WTC11 (cell line): ENCODE measurements at regions not wholly inside any gene's neighbourhood (a gene's known extent, or its start where the extent isn't known, plus 50 kb on each side); places are given as distances from the start of the nearest gene placed in this dataset.

Source experiments
- ATAC-seq: fragments of 200-7000 bp; cut with Tn5 transposase; 2 replicates; pipeline ENCODE4 v1.10.0; 2021; ENCODE audit warnings: mild to moderate bottlenecking, moderate library complexity
- CTCF ChIA-PET: fragments of 300-600 bp; sonication (Branson Sonifier 250); formaldehyde crosslinking; loops from one replicate; lab custom pipeline; 2021; ENCODE audit warnings: antibody characterized with exemption; lab: Charles Lee
- POLR2A ChIA-PET: fragments of 350-600 bp; sonication (Branson Sonifier 250); formaldehyde crosslinking; loops from one replicate; lab custom pipeline; 2021; ENCODE audit warnings: antibody characterized with exemption; lab: Charles Lee
- DNase-seq: peaks from one replicate; pipeline ENCODE4 v3.0.0; 2021; ENCODE audit warnings: low spot score
- H3K27ac Mint-ChIP-seq: 2 replicates; pipeline ENCODE4 v1.8.0; 2021; ENCODE audit warnings: mixed read lengths
- H3K27me3 Mint-ChIP-seq: 2 replicates; pipeline ENCODE4 v1.8.0; 2021; ENCODE audit warnings: low read depth, mild to moderate bottlenecking, moderate library complexity, mixed read lengths
- H3K36me3 Mint-ChIP-seq: 2 replicates; pipeline ENCODE4 v1.8.0; 2021; ENCODE audit warnings: mixed read lengths
- H3K4me1 Mint-ChIP-seq: 2 replicates; pipeline ENCODE4 v1.8.0; 2022; ENCODE audit warnings: mixed read lengths
- H3K4me3 Mint-ChIP-seq: 2 replicates; pipeline ENCODE4 v1.8.0; 2021; ENCODE audit warnings: mild to moderate bottlenecking, moderate library complexity, mixed read lengths
- H3K9me3 Mint-ChIP-seq: 2 replicates; pipeline ENCODE4 v1.8.0; 2021; ENCODE audit warnings: mixed read lengths
- AR ChIP-seq: fragments of 250-450 bp; sonication (Bioruptor Pico); IDR thresholded peaks from 2 replicates; pipeline ENCODE4 v1.9.0; 2021; ENCODE audit warnings: mild to moderate bottlenecking
- E2F1 ChIP-seq: sonication (generic); formaldehyde crosslinking; IDR thresholded peaks from 2 replicates; pipeline ENCODE4 v1.8.0; 2022; ENCODE audit warnings: mild to moderate bottlenecking, missing genetic modification reagents
- E2F5 ChIP-seq: sonication (generic); formaldehyde crosslinking; IDR thresholded peaks from 2 replicates; pipeline ENCODE4 v1.8.1; 2022; ENCODE audit warnings: mild to moderate bottlenecking, moderate library complexity, missing genetic modification reagents
- ERG ChIP-seq: fragments of 250-450 bp; sonication (Bioruptor Pico); IDR thresholded peaks from 2 replicates; pipeline ENCODE4 v1.8.0; 2021; ENCODE audit warnings: mild to moderate bottlenecking
- ETV6 ChIP-seq: sonication (generic); formaldehyde crosslinking; IDR thresholded peaks from 2 replicates; pipeline ENCODE4 v1.8.1; 2022; ENCODE audit warnings: mild to moderate bottlenecking, missing genetic modification reagents
- FOXJ3 ChIP-seq: sonication (generic); formaldehyde crosslinking; IDR thresholded peaks from 2 replicates; pipeline ENCODE4 v1.9.0; 2021; ENCODE audit warnings: missing genetic modification reagents, mild to moderate bottlenecking, borderline replicate concordance
- KAT7 ChIP-seq: sonication (generic); formaldehyde crosslinking; IDR thresholded peaks from 2 replicates; pipeline ENCODE4 v1.8.1; 2023; ENCODE audit warnings: missing genetic modification reagents, mild to moderate bottlenecking, borderline replicate concordance
- MLX ChIP-seq: sonication (generic); formaldehyde crosslinking; IDR thresholded peaks from 2 replicates; pipeline ENCODE4 v1.8.1; 2023; ENCODE audit warnings: mild to moderate bottlenecking, missing genetic modification reagents, moderate library complexity
- NR1H2 ChIP-seq: sonication (generic); formaldehyde crosslinking; IDR thresholded peaks from 2 replicates; pipeline ENCODE4 v1.9.0; 2021; ENCODE audit warnings: mild to moderate bottlenecking, moderate library complexity, missing genetic modification reagents
- OVOL2 ChIP-seq: fragments of 250-450 bp; sonication (Bioruptor Pico); IDR thresholded peaks from 2 replicates; pipeline ENCODE4 v1.9.0; 2021; ENCODE audit warnings: mild to moderate bottlenecking, borderline replicate concordance
- TP53 ChIP-seq: sonication (generic); formaldehyde crosslinking; IDR thresholded peaks from 2 replicates; pipeline ENCODE4 v1.8.1; 2023; ENCODE audit warnings: mild to moderate bottlenecking, missing genetic modification reagents
- ZBTB21 ChIP-seq: sonication (generic); formaldehyde crosslinking; IDR thresholded peaks from 2 replicates; pipeline ENCODE4 v1.8.1; 2023; ENCODE audit warnings: mild to moderate bottlenecking, missing genetic modification reagents, borderline replicate concordance
- ZMAT4 ChIP-seq: fragments of 250-450 bp; sonication (Bioruptor Pico); IDR thresholded peaks from 2 replicates; pipeline ENCODE4 v1.9.0; 2021; ENCODE audit warnings: mild to moderate bottlenecking
- ZNF121 ChIP-seq: sonication (generic); formaldehyde crosslinking; IDR thresholded peaks from 2 replicates; pipeline ENCODE4 v1.8.0; 2023; ENCODE audit warnings: missing genetic modification reagents
- ZNF232 ChIP-seq: sonication (generic); formaldehyde crosslinking; IDR thresholded peaks from 2 replicates; pipeline ENCODE4 v1.8.0; 2022; ENCODE audit warnings: mild to moderate bottlenecking, missing genetic modification reagents
- ZNF416 ChIP-seq: fragments of 250-450 bp; sonication (Bioruptor Pico); IDR thresholded peaks from 2 replicates; pipeline ENCODE4 v1.9.0; 2021; ENCODE audit warnings: mild to moderate bottlenecking, inconsistent platforms
- ZNF425 ChIP-seq: fragments of 250-450 bp; sonication (Bioruptor Pico); conservative IDR thresholded peaks from 2 replicates; pipeline ENCODE4 v1.9.0; 2021; ENCODE audit warnings: mild to moderate bottlenecking

GRCh38 chr1:208933984-208934525, 649.5 kb upstream of the CAMK1G start:
- ATAC-seq (no peak), DNase-seq (no peak)
- H3K9me3 Mint-ChIP-seq: no peaks in the 10 kb centered on the region
- TF ChIP-seq FOXJ3 (CRISPR knock-in tag): no peak
- no peak for TF ChIP-seq E2F1
- no peak for TF ChIP-seq AR (CRISPR knock-in tag)
- TF ChIP-seq ZNF232 (CRISPR knock-in tag): no peak
- no peak for TF ChIP-seq ZBTB21 (CRISPR knock-in tag)
- TF ChIP-seq ZNF416 (CRISPR knock-in tag): no peak
- no peak for TF ChIP-seq ETV6
- TF ChIP-seq OVOL2: no peak
- TF ChIP-seq ZNF425 (CRISPR knock-in tag): no peak
- TF ChIP-seq ZNF121 (CRISPR knock-in tag): no peak
- no peak overlapping the region for H3K27ac Mint-ChIP-seq
- H3K36me3 Mint-ChIP-seq: no peaks in the 10 kb centered on the region
- POLR2A ChIA-PET: no interaction called here
- CTCF ChIA-PET: no interaction called here
- no peak overlapping the region for H3K4me3 Mint-ChIP-seq
- H3K27me3 Mint-ChIP-seq: no peaks in the 10 kb centered on the region
- H3K4me1 Mint-ChIP-seq: peaks cover 24% of the 10 kb centered on the region

GRCh38 chr1:208934933-208935332, 648.6 kb upstream of the CAMK1G start:
- POLR2A ChIA-PET: no interaction called here
- TF ChIP-seq MLX (CRISPR knock-in tag) (no peak), TP53 (no peak), ERG (no peak)
- no peak overlapping the region for H3K4me3 Mint-ChIP-seq
- no peak overlapping the region for H3K27ac Mint-ChIP-seq
- DNase-seq: no peak
- no peaks in the 10 kb centered on the region for H3K36me3 Mint-ChIP-seq
- CTCF ChIA-PET: no interaction called here
- no peaks in the 10 kb centered on the region for H3K27me3 Mint-ChIP-seq
- ATAC-seq: no peak
- H3K9me3 Mint-ChIP-seq: no peaks in the 10 kb centered on the region
- H3K4me1 Mint-ChIP-seq: peaks cover 24% of the 10 kb centered on the region

- H3K9me3 Mint-ChIP-seq: no peaks in the 10 kb centered on the region
- H3K27me3 Mint-ChIP-seq: no peaks in the 10 kb centered on the region
- ChIA-PET POLR2A (no interaction called here), CTCF (interaction anchor here (1.5 kb wide), 1 partner anchor 283 kb away, joined by 4 read pairs; no protein-coding TSS in a partner anchor)
- H3K4me1 Mint-ChIP-seq: peaks cover 24% of the 10 kb centered on the region
- no peak overlapping the region for H3K4me3 Mint-ChIP-seq
- no peak overlapping the region for H3K27ac Mint-ChIP-seq
- DNase-seq: no peak
- no peak for ATAC-seq
- no peaks in the 10 kb centered on the region for H3K36me3 Mint-ChIP-seq
- TF ChIP-seq MLX (CRISPR knock-in tag) (no peak), NR1H2 (CRISPR knock-in tag) (no peak), ZMAT4 (CRISPR knock-in tag) (no peak), FOXJ3 (CRISPR knock-in tag) (no peak), E2F5 (CRISPR knock-in tag) (no peak), KAT7 (CRISPR knock-in tag) (no peak)
Measured at GRCh38 chr1:208935517-208936187, 647.9 kb upstream of the CAMK1G start.
